Tibial nerve (tissue), 4 donors: ENCODE measurements at regions not wholly inside any gene's neighbourhood (a gene's known extent, or its start where the extent isn't known, plus 50 kb on each side); places are given as distances from the start of the nearest gene placed in this dataset.

Experiments
- EP300 ChIP-seq, 2 donors: sonication (generic); formaldehyde crosslinking; IDR thresholded peaks; one replicate each; pipeline ENCODE4 v1.6.1; 2017; ENCODE audit warnings: antibody characterized with exemption in 2 of 2, mild to moderate bottlenecking in 1 of 2
- POLR2A ChIP-seq, 2 donors: fragments of 450-650 bp; IDR thresholded peaks; one replicate each; pipeline ENCODE4 v1.6.1; 2017; ENCODE audit warnings: antibody characterized with exemption in 2 of 2, mild to moderate bottlenecking in 2 of 2, moderate library complexity in 2 of 2
- TF ChIP-seq, protein P1 (sequence below), 5 experiments: fragments of 200-600 bp in 3 of 5; fragments of 450-650 bp in 2 of 5; sonication (generic) in 3 of 5; IDR thresholded peaks; one replicate each; pipeline ENCODE4 v1.5.1; 2016 to 2019; ENCODE audit warnings: antibody characterized with exemption in 5 of 5, mild to moderate bottlenecking in 3 of 5, moderate library complexity in 2 of 5

DNA sequence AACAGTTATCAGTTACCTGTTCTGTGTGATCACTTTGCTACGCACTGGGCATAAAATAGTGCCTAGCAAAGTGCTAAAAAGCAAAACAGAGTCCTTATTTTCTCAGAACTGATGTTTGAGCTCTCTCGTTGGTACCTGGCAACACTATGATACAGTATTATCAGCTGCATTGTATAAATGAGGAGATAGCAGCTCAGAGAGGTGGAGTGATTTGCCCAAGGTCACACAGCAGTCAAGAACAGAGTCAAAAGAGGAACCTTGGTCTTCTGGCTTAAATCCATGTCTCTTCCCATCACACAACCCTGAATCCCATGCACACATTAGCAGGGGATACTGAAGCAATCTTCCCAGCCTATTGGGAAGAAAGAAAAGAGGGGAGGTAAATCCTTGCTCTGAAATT is 580.5 kb downstream of the SOX6 start:
- TF ChIP-seq, protein P1, sequence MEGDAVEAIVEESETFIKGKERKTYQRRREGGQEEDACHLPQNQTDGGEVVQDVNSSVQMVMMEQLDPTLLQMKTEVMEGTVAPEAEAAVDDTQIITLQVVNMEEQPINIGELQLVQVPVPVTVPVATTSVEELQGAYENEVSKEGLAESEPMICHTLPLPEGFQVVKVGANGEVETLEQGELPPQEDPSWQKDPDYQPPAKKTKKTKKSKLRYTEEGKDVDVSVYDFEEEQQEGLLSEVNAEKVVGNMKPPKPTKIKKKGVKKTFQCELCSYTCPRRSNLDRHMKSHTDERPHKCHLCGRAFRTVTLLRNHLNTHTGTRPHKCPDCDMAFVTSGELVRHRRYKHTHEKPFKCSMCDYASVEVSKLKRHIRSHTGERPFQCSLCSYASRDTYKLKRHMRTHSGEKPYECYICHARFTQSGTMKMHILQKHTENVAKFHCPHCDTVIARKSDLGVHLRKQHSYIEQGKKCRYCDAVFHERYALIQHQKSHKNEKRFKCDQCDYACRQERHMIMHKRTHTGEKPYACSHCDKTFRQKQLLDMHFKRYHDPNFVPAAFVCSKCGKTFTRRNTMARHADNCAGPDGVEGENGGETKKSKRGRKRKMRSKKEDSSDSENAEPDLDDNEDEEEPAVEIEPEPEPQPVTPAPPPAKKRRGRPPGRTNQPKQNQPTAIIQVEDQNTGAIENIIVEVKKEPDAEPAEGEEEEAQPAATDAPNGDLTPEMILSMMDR (IDR thresholded peaks at IDR 0.05) = no peak
- no peak for TF ChIP-seq EP300 (IDR thresholded peaks at IDR 0.05)
- no peak for TF ChIP-seq POLR2A (IDR thresholded peaks at IDR 0.05)
